Breast epithelium (tissue), 3 donors: ENCODE measurements at regions not wholly inside any gene's neighbourhood (a gene's known extent, or its start where the extent isn't known, plus 50 kb on each side); places are given as distances from the start of the nearest gene placed in this dataset.
"Not testable (repeated sequence)": the region's sequence is repeated elsewhere in the genome, so short reads cannot be mapped to it uniquely, and the experiment has no call there.

Experiments used
- POLR2A ChIP-seq: fragments of 450-650 bp; IDR thresholded peaks from one replicate; pipeline ENCODE4 v1.6.1; 2016; ENCODE audit warnings: antibody characterized with exemption, mild to moderate bottlenecking, moderate library complexity
- POLR2AphosphoS5 ChIP-seq, 3 donors: sonication (generic); formaldehyde crosslinking; IDR thresholded peaks; one replicate each; pipeline ENCODE4 v1.6.1; 2017; ENCODE audit warnings: antibody characterized with exemption in 3 of 3
- TF ChIP-seq, protein P1 (sequence below), 3 donors: fragments of 450-650 bp; IDR thresholded peaks; one replicate each; pipeline ENCODE4 v1.5.1; 2016 to 2017; ENCODE audit warnings: antibody characterized with exemption in 3 of 3, mild to moderate bottlenecking in 3 of 3, moderate library complexity in 3 of 3

DNA sequence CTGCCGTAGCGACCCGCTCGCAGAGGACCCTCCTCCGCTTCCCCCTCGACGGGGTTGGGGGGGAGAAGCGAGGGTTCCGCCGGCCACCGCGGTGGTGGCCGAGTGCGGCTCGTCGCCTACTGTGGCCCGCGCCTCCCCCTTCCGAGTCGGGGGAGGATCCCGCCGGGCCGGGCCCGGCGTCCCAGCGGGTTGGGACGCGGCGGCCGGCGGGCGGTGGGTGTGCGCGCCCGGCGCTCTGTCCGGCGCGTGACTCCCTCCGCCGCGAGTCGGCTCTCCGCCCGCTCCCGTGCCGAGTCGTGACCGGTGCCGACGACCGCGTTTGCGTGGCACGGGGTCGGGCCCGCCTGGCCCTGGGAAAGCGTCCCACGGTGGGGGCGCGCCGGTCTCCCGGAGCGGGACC is 2269.7 kb upstream of the TPTE start:
- TF ChIP-seq, protein P1, sequence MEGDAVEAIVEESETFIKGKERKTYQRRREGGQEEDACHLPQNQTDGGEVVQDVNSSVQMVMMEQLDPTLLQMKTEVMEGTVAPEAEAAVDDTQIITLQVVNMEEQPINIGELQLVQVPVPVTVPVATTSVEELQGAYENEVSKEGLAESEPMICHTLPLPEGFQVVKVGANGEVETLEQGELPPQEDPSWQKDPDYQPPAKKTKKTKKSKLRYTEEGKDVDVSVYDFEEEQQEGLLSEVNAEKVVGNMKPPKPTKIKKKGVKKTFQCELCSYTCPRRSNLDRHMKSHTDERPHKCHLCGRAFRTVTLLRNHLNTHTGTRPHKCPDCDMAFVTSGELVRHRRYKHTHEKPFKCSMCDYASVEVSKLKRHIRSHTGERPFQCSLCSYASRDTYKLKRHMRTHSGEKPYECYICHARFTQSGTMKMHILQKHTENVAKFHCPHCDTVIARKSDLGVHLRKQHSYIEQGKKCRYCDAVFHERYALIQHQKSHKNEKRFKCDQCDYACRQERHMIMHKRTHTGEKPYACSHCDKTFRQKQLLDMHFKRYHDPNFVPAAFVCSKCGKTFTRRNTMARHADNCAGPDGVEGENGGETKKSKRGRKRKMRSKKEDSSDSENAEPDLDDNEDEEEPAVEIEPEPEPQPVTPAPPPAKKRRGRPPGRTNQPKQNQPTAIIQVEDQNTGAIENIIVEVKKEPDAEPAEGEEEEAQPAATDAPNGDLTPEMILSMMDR (IDR thresholded peaks at IDR 0.05), result not testable (repeated sequence)
- TF ChIP-seq POLR2A; POLR2AphosphoS5 (IDR thresholded peaks at IDR 0.05): not testable (repeated sequence)
